GM21526 (cell line): ENCODE measurements at regions not wholly inside any gene's neighbourhood (a gene's known extent, or its start where the extent isn't known, plus 50 kb on each side); places are given as distances from the start of the nearest gene placed in this dataset.

ENCODE experiments used
- ATAC-seq: cut with Tn5 transposase; IDR thresholded peaks from one replicate; pipeline ENCODE4 v1.9.1; 2021; ENCODE audit warnings: moderate library complexity; ENCODE audit not compliant: unreplicated experiment, low FRiP score

DNA sequence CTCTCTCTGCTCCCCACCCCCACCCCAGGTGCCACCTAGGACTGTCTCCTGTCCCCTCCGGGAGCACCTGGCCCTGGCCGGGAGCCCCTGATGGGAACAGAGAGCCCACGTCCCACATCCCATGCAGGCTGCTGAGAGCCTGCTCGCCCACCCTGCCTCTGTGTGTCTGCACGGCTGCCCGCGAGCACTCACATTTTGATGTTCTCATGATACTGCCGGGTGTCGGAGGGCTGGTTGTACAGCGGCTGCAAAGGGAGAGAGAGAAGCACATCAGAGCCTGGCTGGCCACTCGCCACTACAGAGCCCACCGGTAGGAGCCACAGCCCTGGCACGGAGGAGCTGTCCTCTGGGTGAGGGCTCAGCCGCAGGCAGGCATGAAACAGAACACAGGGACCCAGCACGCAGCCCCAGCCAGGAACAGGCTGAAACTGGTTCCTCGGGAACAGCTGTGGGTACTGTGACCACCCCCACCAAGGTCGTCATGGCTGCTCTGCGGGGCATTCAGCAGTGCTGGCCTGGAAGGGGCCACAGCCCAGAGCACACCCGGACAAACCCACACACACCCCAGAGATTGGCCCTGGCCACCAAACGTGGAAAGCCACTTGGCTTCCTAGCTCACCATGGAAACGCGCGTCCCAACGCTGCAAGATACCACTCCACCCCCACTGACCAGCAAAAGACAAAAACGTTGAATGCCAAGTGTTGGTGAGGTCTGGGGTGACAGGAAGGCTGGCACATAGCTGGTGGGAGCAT is 117.6 kb downstream of the NCOR2 start:
- no peak for ATAC-seq

DNA sequence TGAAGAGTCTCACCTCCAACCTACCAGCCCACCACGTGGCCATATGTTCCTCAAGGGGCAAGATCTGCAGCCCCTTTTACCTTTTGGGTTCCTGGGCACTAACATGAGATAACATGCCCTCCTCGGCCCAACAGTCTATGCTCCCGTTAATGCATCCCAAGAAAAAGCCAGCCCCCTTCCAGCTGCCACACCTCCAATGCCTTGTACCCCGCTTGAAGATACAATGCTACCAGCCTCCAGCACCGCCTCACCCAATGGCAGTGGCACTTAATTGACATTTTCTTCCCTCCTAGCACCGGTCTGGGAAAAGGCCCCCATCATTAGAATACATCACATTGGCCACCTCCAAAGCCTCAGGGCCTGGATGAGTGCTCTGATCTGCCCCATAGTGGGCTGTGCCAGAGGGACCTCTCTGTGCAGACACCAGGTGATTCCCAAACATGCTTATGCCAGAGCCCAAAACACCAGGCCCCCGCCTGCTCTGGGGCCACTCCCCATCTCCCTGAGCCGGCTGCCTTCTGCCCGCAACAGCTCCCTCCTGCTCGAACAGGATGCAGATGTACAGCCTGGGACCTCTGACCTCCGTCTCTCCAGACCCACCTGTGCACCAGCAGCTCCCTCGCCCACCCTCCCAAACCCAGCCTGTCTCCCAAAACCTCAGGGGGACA is 118.3 kb downstream of the NCOR2 start:
- no peak for ATAC-seq

- ATAC-seq = no peak
Observed at GRCh38 chr12:124448241-124448954, 119.0 kb downstream of the NCOR2 start.

DNA sequence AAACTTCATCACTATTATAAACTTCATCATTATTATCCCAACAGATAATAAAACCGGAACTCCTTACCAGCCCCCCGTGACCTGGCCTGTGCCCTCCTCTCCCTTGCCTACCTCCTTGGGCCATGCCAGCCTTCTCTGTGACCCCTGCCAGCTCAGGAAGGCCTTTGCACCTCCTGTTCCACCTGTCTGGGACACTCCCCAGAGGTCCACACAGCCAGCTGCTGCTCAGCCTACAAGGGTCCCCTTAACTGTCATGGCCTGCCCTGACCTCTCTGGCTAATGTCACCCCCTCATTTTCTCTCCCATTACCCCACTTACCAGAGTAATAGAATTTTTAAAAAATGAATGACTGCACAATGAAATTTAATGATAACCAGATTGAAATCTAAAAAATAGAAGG is 121.0 kb downstream of the NCOR2 start:
- no peak for ATAC-seq

DNA sequence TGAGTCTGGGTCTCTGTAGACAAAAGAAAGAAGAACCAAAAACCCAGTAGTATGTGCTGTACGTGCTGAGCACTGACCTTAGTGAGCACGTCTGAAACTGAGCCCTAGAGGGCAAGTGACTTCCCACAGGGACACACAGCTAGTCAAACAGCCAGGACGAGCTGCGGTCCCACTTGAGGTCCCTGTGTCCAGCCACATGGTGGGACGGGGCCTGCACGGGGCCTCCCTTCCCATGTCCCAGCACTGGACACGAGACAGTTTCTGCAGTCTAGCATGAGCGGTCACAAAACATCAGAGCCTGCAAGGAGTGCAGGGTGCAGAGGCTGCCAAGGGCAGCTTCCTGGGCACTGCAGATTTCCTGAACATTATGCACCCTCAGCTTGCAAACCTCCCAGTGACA is 121.6 kb downstream of the NCOR2 start:
- ATAC-seq = no peak

- no peak for ATAC-seq
Observed at GRCh38 chr12:124445121-124445718, 122.2 kb downstream of the NCOR2 start.

GRCh38 chr12:124443931-124444712 is 123.3 kb downstream of the NCOR2 start:
- no peak for ATAC-seq

DNA sequence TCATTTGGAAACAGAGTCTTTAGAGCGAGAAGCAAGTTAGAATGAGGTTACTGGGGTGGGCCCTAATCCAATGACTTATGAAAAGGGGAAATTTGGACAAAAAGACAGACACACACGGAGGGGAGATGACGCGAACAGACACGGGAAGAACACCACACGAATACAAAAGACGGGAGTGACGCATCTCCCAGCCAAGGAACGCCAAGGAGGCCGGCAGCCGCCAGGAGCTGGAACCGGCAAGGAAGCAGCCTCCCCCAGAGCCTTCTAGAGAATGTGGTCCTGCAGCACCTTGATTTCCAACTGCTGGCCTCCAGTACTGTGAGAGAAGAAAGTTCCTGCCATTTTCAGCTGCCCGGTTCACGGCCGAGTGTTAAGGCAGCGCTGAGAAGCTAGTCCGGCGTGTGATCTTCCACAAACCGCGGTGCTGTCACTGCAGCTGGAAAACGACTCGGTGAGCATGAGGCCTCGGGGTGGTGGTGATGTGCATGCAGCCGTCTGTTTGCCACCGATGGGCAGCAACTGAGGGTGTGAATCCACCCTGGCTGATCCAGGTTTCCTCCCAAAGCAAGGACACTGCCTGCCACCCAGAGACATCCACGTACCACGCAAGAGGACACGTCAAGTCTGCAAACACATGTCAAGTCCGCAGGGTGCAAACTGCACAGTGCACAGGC is 124.5 kb downstream of the NCOR2 start:
- no peak for ATAC-seq

- ATAC-seq = no peak
Observed at GRCh38 chr12:124442281-124442680, 125.1 kb downstream of the NCOR2 start.

GRCh38 chr12:124441443-124442194 is 125.8 kb downstream of the NCOR2 start:
- ATAC-seq = no peak

- no peak for ATAC-seq
Observed at GRCh38 chr12:124440841-124441381, 126.5 kb downstream of the NCOR2 start.

- no peak for ATAC-seq
Observed at GRCh38 chr12:124440031-124440626, 127.3 kb downstream of the NCOR2 start.

DNA sequence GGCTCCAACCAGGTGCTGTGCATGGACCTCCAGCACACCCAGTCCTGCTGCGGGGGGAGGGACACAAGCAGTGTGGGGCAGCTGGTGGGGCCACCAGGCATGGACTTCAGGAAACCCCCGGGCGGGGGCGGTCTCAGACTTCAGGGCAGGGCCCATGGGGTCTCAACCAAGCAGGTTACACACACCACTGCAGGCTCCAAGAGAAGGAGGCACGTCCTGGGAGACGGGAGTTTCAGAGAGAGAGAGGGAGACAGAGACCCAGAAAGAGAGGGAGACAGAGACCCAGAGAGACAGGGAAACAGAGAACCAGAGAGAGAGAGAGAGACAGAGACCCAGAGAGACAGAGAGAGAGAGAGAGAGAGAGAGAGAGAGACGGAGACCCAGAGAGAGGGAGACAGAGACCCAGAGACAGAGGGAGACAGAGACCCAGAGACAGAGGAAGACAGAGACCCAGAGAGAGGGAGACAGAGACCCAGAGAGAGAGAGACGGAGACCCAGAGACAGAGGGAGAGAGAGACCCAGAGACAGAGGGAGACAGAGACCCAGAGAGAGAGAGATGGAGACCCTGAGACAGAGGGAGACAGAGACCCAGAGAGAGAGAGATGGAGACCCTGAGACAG is 128.9 kb downstream of the NCOR2 start:
- ATAC-seq = no peak

- no peak for ATAC-seq
Observed at GRCh38 chr12:124437617-124438436, 129.6 kb downstream of the NCOR2 start.

- no peak for ATAC-seq
Observed at GRCh38 chr12:124437121-124437520, 130.3 kb downstream of the NCOR2 start.

DNA sequence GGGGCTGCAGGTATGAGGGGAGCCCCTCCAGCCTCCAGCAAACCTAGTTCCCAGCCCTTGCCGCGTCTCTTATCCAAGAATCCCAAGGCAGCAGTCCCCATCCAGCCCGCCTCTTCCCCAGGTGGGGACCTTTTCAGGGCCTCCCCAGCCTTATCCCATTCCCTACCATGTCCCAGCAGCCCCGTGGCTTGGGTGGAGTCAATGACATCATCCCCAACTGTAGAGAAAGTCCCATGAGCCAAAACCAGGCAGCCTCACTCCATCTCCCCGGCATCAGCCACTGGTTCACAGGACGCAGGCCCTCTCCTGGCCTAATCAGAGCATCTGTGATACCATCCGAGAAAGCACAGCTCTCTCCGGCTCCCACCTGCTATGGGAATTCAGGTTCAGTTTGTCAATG is 131.0 kb downstream of the NCOR2 start:
- no peak for ATAC-seq

DNA sequence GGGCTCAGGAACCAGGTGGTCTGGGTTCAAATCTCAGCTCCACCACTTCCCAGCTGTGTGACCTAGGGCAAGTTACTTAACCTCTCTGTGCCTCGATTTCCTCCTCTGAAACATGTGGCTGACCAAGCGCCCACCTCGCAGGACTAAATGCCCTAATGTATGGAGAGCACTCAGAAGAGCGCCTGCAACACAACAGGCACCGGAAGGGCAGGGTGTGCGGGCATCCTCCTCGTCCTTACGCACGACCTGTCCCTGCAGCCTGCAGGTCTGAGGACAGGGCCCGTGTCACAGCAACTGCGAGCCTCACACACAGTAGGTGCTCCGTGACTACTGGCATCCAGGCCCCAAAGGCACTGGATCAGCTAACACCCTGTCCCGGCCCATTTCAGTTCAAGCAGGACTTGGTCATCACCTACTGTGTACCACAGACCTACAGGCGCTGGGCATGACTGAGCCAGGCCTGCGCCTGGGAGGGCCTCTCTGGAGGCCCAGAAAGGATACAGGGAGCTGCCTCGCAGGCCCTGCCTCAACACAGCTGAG is 131.5 kb downstream of the NCOR2 start:
- no peak for ATAC-seq
